ENCODE measurements at regions not wholly inside any gene's neighbourhood (a gene's known extent, or its start where the extent isn't known, plus 50 kb on each side); places are given as distances from the start of the nearest gene placed in this dataset. TPM values are rescaled to one million over a fixed set of nuclear protein-coding genes. Genes with fewer than 3 reads are reported as not detected.

Small RNAs in the stretch of these regions (microRNA-seq; reads per million reads assigned to microRNA genes)
- gene LINC02110 (ENCODE audit: insufficient read depth, insufficient read length) = not detected

Small RNAs in the stretch of these regions (small RNA-seq; reads per million reads assigned to genes)
- gene LINC02110 = 0 reads per million in 5 experiments
